Mammary epithelial cell (primary cell): ENCODE measurements at regions not wholly inside any gene's neighbourhood (a gene's known extent, or its start where the extent isn't known, plus 50 kb on each side); places are given as distances from the start of the nearest gene placed in this dataset.

Experiments
- EZH2 ChIP-seq: IDR thresholded peaks from 2 replicates; pipeline ENCODE4 v1.6.1; 2012; ENCODE audit warnings: low read length, inconsistent platforms, borderline replicate concordance
- TF ChIP-seq, protein P1 (sequence below), 2 donors: IDR thresholded peaks in 1 of 2; conservative IDR thresholded peaks in 1 of 2; 2 replicates each; pipeline ENCODE4 v1.5.1; 2011 to 2012; ENCODE audit warnings: inconsistent platforms in 2 of 2, low read length in 2 of 2, mild to moderate bottlenecking in 2 of 2, control low read depth in 1 of 2, low read depth in 1 of 2; ENCODE audit not compliant: insufficient read depth in 1 of 2; ENCODE audit errors: extremely low read depth in 1 of 2

DNA sequence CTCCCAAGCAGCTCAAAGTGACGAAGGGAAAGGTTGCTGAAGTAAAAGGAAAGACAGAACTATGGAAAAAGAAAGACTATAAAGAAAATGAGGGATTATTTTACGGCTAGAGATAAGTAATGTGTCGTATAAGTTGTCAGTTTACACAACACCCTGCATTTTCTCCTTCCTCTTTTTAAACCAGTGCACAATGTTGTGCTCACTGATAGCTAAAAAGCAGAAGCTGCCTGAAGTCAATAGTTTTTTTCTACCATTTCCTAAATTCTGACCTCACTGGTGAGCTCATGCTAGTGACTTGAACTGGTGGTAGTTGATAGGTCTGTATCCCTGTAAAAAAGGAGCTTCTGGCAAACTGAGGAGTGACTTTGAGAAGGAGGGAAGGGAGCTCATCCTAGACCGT lies 368.6 kb upstream of the GBE1 start:
- TF ChIP-seq, protein P1, sequence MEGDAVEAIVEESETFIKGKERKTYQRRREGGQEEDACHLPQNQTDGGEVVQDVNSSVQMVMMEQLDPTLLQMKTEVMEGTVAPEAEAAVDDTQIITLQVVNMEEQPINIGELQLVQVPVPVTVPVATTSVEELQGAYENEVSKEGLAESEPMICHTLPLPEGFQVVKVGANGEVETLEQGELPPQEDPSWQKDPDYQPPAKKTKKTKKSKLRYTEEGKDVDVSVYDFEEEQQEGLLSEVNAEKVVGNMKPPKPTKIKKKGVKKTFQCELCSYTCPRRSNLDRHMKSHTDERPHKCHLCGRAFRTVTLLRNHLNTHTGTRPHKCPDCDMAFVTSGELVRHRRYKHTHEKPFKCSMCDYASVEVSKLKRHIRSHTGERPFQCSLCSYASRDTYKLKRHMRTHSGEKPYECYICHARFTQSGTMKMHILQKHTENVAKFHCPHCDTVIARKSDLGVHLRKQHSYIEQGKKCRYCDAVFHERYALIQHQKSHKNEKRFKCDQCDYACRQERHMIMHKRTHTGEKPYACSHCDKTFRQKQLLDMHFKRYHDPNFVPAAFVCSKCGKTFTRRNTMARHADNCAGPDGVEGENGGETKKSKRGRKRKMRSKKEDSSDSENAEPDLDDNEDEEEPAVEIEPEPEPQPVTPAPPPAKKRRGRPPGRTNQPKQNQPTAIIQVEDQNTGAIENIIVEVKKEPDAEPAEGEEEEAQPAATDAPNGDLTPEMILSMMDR (conservative IDR thresholded peaks at IDR 0.05 in 1 of 2, IDR thresholded peaks at IDR 0.05 in 1 of 2; ENCODE audit: extremely low read depth in 1 of 2, insufficient read depth in 1 of 2, low read depth in 1 of 2, low read length in 2 of 2): no peak
- no peak for TF ChIP-seq EZH2
